GM18867 (cell line): ENCODE measurements at regions not wholly inside any gene's neighbourhood (a gene's known extent, or its start where the extent isn't known, plus 50 kb on each side); places are given as distances from the start of the nearest gene placed in this dataset.
A peak's percentile ranks its signal among the peaks of the same experiment; 100 is the strongest.
"Not testable (repeated sequence)": the region's sequence is repeated elsewhere in the genome, so short reads cannot be mapped to it uniquely, and the experiment has no call there.

Experiments
- ATAC-seq: cut with Tn5 transposase; IDR thresholded peaks from one replicate; pipeline ENCODE4 v1.9.1; 2021; ENCODE audit warnings: mild to moderate bottlenecking, moderate library complexity; ENCODE audit not compliant: unreplicated experiment

GRCh38 chr1:192904438-192904895, 95.6 kb downstream of the RGS2 start:
- ATAC-seq, result no peak

GRCh38 chr1:192905049-192905448, 96.2 kb downstream of the RGS2 start:
- ATAC-seq, result no peak

GRCh38 chr1:192906334-192906733, 97.5 kb downstream of the RGS2 start:
- ATAC-seq, result no peak

GRCh38 chr1:192907545-192908243, 98.9 kb downstream of the RGS2 start:
- ATAC-seq, result peak; percentile 90

- ATAC-seq, result not testable (repeated sequence)
Observed at GRCh38 chr1:192911896-192912656, 103.2 kb downstream of the RGS2 start.

- no peak for ATAC-seq
Observed at GRCh38 chr1:192913683-192914082, 104.8 kb downstream of the RGS2 start.

GRCh38 chr1:192914092-192914491, 105.3 kb downstream of the RGS2 start:
- ATAC-seq, result no peak

- ATAC-seq, result no peak
Observed at GRCh38 chr1:192914696-192915095, 105.9 kb downstream of the RGS2 start.

- ATAC-seq, result no peak
Observed at GRCh38 chr1:192916021-192916420, 107.2 kb downstream of the RGS2 start.

- no peak for ATAC-seq
Observed at GRCh38 chr1:192918259-192918658, 109.4 kb downstream of the RGS2 start.

GRCh38 chr1:192920412-192920811, 111.6 kb downstream of the RGS2 start:
- ATAC-seq, result no peak

- ATAC-seq, result no peak
Observed at GRCh38 chr1:192925609-192926008, 116.8 kb downstream of the RGS2 start.

GRCh38 chr1:192926736-192927135, 117.9 kb downstream of the RGS2 start:
- ATAC-seq, result no peak

GRCh38 chr1:192927496-192927895, 118.7 kb downstream of the RGS2 start:
- ATAC-seq, result no peak

- no peak for ATAC-seq
Observed at GRCh38 chr1:192929597-192929996, 120.8 kb downstream of the RGS2 start.

GRCh38 chr1:192933744-192934143, 124.9 kb downstream of the RGS2 start:
- ATAC-seq, result no peak

- ATAC-seq, result peak; percentile 49
Observed at GRCh38 chr1:192936313-192937018, 122.7 kb downstream of the UCHL5 start.

- no peak for ATAC-seq
Observed at GRCh38 chr1:192937128-192937527, 122.0 kb downstream of the UCHL5 start.

- no peak for ATAC-seq
Observed at GRCh38 chr1:192939440-192939839, 119.7 kb downstream of the UCHL5 start.

GRCh38 chr1:192940658-192941057, 118.5 kb downstream of the UCHL5 start:
- ATAC-seq, result no peak

- ATAC-seq, result peak; percentile 80
Observed at GRCh38 chr1:192941722-192942411, 117.3 kb downstream of the UCHL5 start.
